CD4-positive, alpha-beta T cell treated with Interferon alpha-2 for 1 hour (primary cell): ENCODE measurements at regions not wholly inside any gene's neighbourhood (a gene's known extent, or its start where the extent isn't known, plus 50 kb on each side); places are given as distances from the start of the nearest gene placed in this dataset.

Experiments used
- DNase-seq, 2 donors: peaks; one replicate each; pipeline ENCODE4 v3.0.0-alpha.2; 2020 to 2022

GRCh38 chr2:180523621-180524340 is 456.6 kb upstream of the UBE2E3 start:
- no peak for DNase-seq

GRCh38 chr2:180520921-180521581 is 459.4 kb upstream of the UBE2E3 start:
- no peak for DNase-seq

- DNase-seq = no peak
Measured at GRCh38 chr2:180520206-180520605, 460.2 kb upstream of the UBE2E3 start.

GRCh38 chr2:180519276-180519675 is 461.1 kb upstream of the UBE2E3 start:
- DNase-seq = no peak

GRCh38 chr2:180516232-180516631 is 464.2 kb upstream of the UBE2E3 start:
- no peak for DNase-seq

- DNase-seq = no peak
Measured at GRCh38 chr2:180513389-180513788, 467.0 kb upstream of the UBE2E3 start.

- DNase-seq = no peak
Measured at GRCh38 chr2:180508458-180508857, 471.9 kb upstream of the UBE2E3 start.

GRCh38 chr2:180507028-180507427 is 473.4 kb upstream of the UBE2E3 start:
- no peak for DNase-seq

- no peak for DNase-seq
Measured at GRCh38 chr2:180505203-180505602, 475.2 kb upstream of the UBE2E3 start.

GRCh38 chr2:180497621-180498152 is 482.7 kb upstream of the UBE2E3 start:
- DNase-seq = no peak

- no peak for DNase-seq
Measured at GRCh38 chr2:180495606-180496005, 484.8 kb upstream of the UBE2E3 start.

- no peak for DNase-seq
Measured at GRCh38 chr2:180494286-180494685, 486.1 kb upstream of the UBE2E3 start.

GRCh38 chr2:180482696-180483095 is 475.6 kb upstream of the CWC22 start:
- DNase-seq = no peak

- no peak for DNase-seq
Measured at GRCh38 chr2:180481998-180482397, 474.9 kb upstream of the CWC22 start.

- no peak for DNase-seq
Measured at GRCh38 chr2:180478883-180479282, 471.8 kb upstream of the CWC22 start.

GRCh38 chr2:180474716-180475115 is 467.6 kb upstream of the CWC22 start:
- no peak for DNase-seq

- no peak for DNase-seq
Measured at GRCh38 chr2:180473456-180473855, 466.4 kb upstream of the CWC22 start.

- DNase-seq = no peak
Measured at GRCh38 chr2:180472133-180472532, 465.0 kb upstream of the CWC22 start.

GRCh38 chr2:180463608-180464007 is 456.5 kb upstream of the CWC22 start:
- DNase-seq = no peak

- no peak for DNase-seq
Measured at GRCh38 chr2:180461761-180462160, 454.7 kb upstream of the CWC22 start.

- DNase-seq = no peak
Measured at GRCh38 chr2:180456801-180457200, 449.7 kb upstream of the CWC22 start.

- DNase-seq = no peak
Measured at GRCh38 chr2:180450841-180451240, 443.7 kb upstream of the CWC22 start.

GRCh38 chr2:180449171-180449915 is 442.2 kb upstream of the CWC22 start:
- no peak for DNase-seq

GRCh38 chr2:180446492-180446891 is 439.4 kb upstream of the CWC22 start:
- no peak for DNase-seq
